BE2C (cell line): ENCODE measurements at regions not wholly inside any gene's neighbourhood (a gene's known extent, or its start where the extent isn't known, plus 50 kb on each side); places are given as distances from the start of the nearest gene placed in this dataset.

ENCODE experiments used
- DNase-seq: peaks from one replicate; pipeline ENCODE4 v3.0.0-alpha.2; 2020
- H3K27me3 ChIP-seq: fragments of 250-450 bp; sonication (Bioruptor Pico); 2 replicates; pipeline ENCODE4 v1.5.1; 2020; ENCODE audit warnings: mild to moderate bottlenecking
- H3K36me3 ChIP-seq: fragments of 250-450 bp; sonication (Bioruptor Pico); 2 replicates; pipeline ENCODE4 v1.5.1; 2020; ENCODE audit warnings: mild to moderate bottlenecking
- H3K4me1 ChIP-seq: fragments of 250-450 bp; sonication (Bioruptor Pico); 2 replicates; pipeline ENCODE4 v1.5.1; 2020
- H3K4me3 ChIP-seq: 2 replicates; pipeline ENCODE4 v1.5.1; 2011; ENCODE audit warnings: low read depth, low read length
- H3K9me3 ChIP-seq: fragments of 250-450 bp; sonication (Bioruptor Pico); 2 replicates; pipeline ENCODE4 v1.5.1; 2020
- CTCF ChIP-seq: IDR thresholded peaks from 2 replicates; pipeline ENCODE4 v1.5.1; 2012; ENCODE audit warnings: mild to moderate bottlenecking, low read depth, low read length

- no peaks in the 10 kb centered on the region for H3K27me3 ChIP-seq
- H3K4me1 ChIP-seq = no peaks in the 10 kb centered on the region
- DNase-seq = no peak
- no peaks in the 10 kb centered on the region for H3K36me3 ChIP-seq
- H3K9me3 ChIP-seq = no peaks in the 10 kb centered on the region
- no peak for TF ChIP-seq CTCF
- H3K4me3 ChIP-seq = no peak overlapping the region
Observed at GRCh38 chr20:50356962-50357782, 153.0 kb upstream of the PTPN1 start.

GRCh38 chr20:50357783-50358161 is 152.4 kb upstream of the PTPN1 start:
- Histone ChIP-seq H3K4me3 (no peak overlapping the region), H3K36me3 (no peaks in the 10 kb centered on the region), H3K4me1 (no peaks in the 10 kb centered on the region), H3K27me3 (no peaks in the 10 kb centered on the region), H3K9me3 (no peaks in the 10 kb centered on the region)
- DNase-seq = no peak
- TF ChIP-seq CTCF = no peak

GRCh38 chr20:50358166-50358565 is 152.0 kb upstream of the PTPN1 start:
- no peaks in the 10 kb centered on the region for H3K9me3 ChIP-seq
- no peaks in the 10 kb centered on the region for H3K4me1 ChIP-seq
- H3K4me3 ChIP-seq = no peak overlapping the region
- H3K36me3 ChIP-seq = no peaks in the 10 kb centered on the region
- no peak for DNase-seq
- no peaks in the 10 kb centered on the region for H3K27me3 ChIP-seq
- no peak for TF ChIP-seq CTCF

DNA sequence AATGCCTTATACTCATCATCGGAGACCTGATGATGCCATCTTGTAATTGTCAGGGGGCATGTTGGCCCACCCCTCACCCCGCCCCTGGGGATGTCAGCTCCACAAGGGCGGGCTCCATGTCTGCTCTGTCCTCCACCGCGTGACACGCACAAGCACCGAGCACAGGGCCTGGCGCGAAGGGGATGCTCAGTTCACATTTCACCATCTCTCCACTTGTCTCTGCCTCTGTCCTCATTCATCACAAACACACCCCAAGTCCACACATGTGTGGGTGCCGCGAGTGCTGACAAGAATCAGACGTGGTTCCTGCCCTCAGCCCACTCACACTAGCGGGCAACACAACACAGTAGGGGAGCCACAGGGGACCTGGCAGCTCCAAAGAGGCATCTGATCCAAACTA is 151.2 kb upstream of the PTPN1 start:
- no peak for TF ChIP-seq CTCF
- H3K4me3 ChIP-seq = no peak overlapping the region
- DNase-seq = no peak
- no peaks in the 10 kb centered on the region for H3K4me1 ChIP-seq
- no peaks in the 10 kb centered on the region for H3K27me3 ChIP-seq
- H3K36me3 ChIP-seq = no peaks in the 10 kb centered on the region
- no peaks in the 10 kb centered on the region for H3K9me3 ChIP-seq

GRCh38 chr20:50359607-50360217 is 150.5 kb upstream of the PTPN1 start:
- DNase-seq = no peak
- H3K9me3 ChIP-seq = no peaks in the 10 kb centered on the region
- no peaks in the 10 kb centered on the region for H3K27me3 ChIP-seq
- no peak overlapping the region for H3K4me3 ChIP-seq
- H3K4me1 ChIP-seq = no peaks in the 10 kb centered on the region
- TF ChIP-seq CTCF = no peak
- H3K36me3 ChIP-seq = no peaks in the 10 kb centered on the region

DNA sequence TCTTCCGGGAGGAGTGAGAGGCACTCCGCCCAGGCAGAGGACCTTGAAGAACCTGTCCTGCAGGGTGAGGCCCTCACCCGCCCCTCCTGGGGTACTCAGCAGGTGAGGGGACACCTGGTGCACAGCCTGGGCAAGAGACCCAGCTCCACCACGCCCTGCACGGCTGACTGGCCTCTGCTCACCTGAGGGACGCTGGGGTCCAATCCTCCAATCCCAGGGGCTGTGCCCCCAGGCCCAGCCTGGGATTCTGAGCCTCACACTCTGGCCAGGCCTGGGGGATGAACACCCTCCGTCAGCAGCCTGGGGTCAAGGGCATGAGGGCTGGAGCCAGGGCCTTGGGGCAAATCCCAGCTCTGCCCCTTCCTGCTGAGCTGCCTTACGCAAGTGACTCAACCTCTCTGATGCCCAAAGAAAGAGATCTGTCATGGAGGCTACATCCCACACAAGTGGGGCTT is 149.9 kb upstream of the PTPN1 start:
- Histone ChIP-seq H3K4me1 (no peaks in the 10 kb centered on the region), H3K36me3 (no peaks in the 10 kb centered on the region), H3K4me3 (no peak overlapping the region), H3K9me3 (no peaks in the 10 kb centered on the region), H3K27me3 (no peaks in the 10 kb centered on the region)
- DNase-seq = no peak
- no peak for TF ChIP-seq CTCF
